Heart left ventricle (tissue), 16 donors: ENCODE measurements at regions not wholly inside any gene's neighbourhood (a gene's known extent, or its start where the extent isn't known, plus 50 kb on each side); places are given as distances from the start of the nearest gene placed in this dataset.

Experiments used
- ATAC-seq, 4 donors: fragments of 200-7000 bp; cut with Tn5 transposase; one replicate each; pipeline ENCODE4 v1.9.1; 2020 to 2022; ENCODE audit warnings: moderate library complexity in 4 of 4, mild to moderate bottlenecking in 3 of 4, moderate number of reproducible peaks in 1 of 4
- DNase-seq, 5 donors: peaks; one replicate each; pipeline ENCODE4 v3.0.0-alpha.2; 2020
- H3K27ac ChIP-seq, 12 donors: fragments of 200-600 bp; sonication (generic) in 4 of 12; one replicate each; pipeline versions ENCODE4 v1.5.0 to v1.8.0; 2016 to 2022; ENCODE audit warnings: mild to moderate bottlenecking in 2 of 12
- H3K27me3 ChIP-seq, 9 donors: fragments of 200-600 bp; sonication (generic) in 2 of 9; one replicate each; pipeline versions ENCODE4 v1.5.1 to v1.8.0; 2016 to 2022; ENCODE audit warnings: mild to moderate bottlenecking in 3 of 9
- H3K36me3 ChIP-seq, 9 donors: fragments of 200-600 bp; sonication (generic) in 2 of 9; one replicate each; pipeline versions ENCODE4 v1.5.0 to v1.8.0; 2018 to 2022; ENCODE audit warnings: mild to moderate bottlenecking in 2 of 9
- H3K4me1 ChIP-seq, 12 donors: fragments of 200-600 bp; sonication (generic) in 4 of 12; one replicate each; pipeline versions ENCODE4 v1.5.0 to v1.8.0; 2016 to 2022; ENCODE audit warnings: mild to moderate bottlenecking in 3 of 12
- H3K4me3 ChIP-seq, 12 donors: fragments of 200-600 bp; sonication (generic) in 4 of 12; one replicate each; pipeline versions ENCODE4 v1.5.0 to v1.8.0; 2017 to 2022; ENCODE audit warnings: mild to moderate bottlenecking in 9 of 12, moderate library complexity in 4 of 12
- H3K9me3 ChIP-seq, 12 donors: fragments of 200-600 bp; sonication (generic) in 4 of 12; one replicate each; pipeline versions ENCODE4 v1.5.0 to v1.8.0; 2016 to 2022; ENCODE audit warnings: mild to moderate bottlenecking in 1 of 12
- CTCF ChIP-seq, 12 donors: fragments of 200-600 bp; sonication (generic) in 4 of 12; IDR thresholded peaks; one replicate each; pipeline versions ENCODE4 v1.5.0 to v1.8.0; 2018 to 2022; ENCODE audit warnings: antibody characterized with exemption in 12 of 12, mild to moderate bottlenecking in 5 of 12
- POLR2A ChIP-seq, 2 donors: fragments of 450-650 bp; IDR thresholded peaks; one replicate each; pipeline ENCODE4 v1.6.1; 2017; ENCODE audit warnings: antibody characterized with exemption in 2 of 2, mild to moderate bottlenecking in 2 of 2, moderate library complexity in 2 of 2
- WGBS, 4 donors: extraction: QIAGEN DNeasy Blood & Tissue Kit in 2 of 4; methylation state at CpG; one replicate each; pipeline versions ENCODE4 v1.1.5 to v1.1.7; 2013 to 2018; 5-methylcytosine and 5-hydroxymethylcytosine counted together
- intact Hi-C, 10 donors: fragments of 100-400 bp; cut with DNase I; formaldehyde crosslinking; loops; one replicate each; pipeline versions ENCODE4 v1.11.1 to v1.14.2; 2022
- donor health status: ischemic (EF 13 %, LVEDD 7.1; RV severe dilation, severe dysfunction).
- donor health status: healthy with polysubstance abuse.
- donor health status: DM: no; HTN: yes; CAD: no.
- donor health status: DM: no; HTN: no; CAD: no.
- donor health status: ischemic (EF 25% LVEDD 6.9; RV normal size, moderate dysfunction).
- donor health status: ischemic (EF 25% LVEDD 5.7; RV mildly dilated, moderate dysfunction).
- donor health status: healthy.
- donor health status: DM: yes; HTN: yes; CAD: no.
- donor health status: ischemic (EF 35%, LVEDD 5.7; RV mildly dilated, moderate dysfunction).
- donor health status: nonischemic (EF 11% LVEDD 7.7; RV severe dilation, severe dysfunction).
- donor health status: DM: yes; HTN: yes; CAD: no.
- donor health status: PGD.
- donor health status: ischemic (EF 29% LVEDD 5.4; RV normal size, mild dysfunction).
- donor health status: nonischemic (EF 23%, LVEDD 6.1; RV moderate dilation, normal function).

GRCh38 chr18:43596105-43596712, 318.9 kb upstream of the SYT4 start:
- H3K27ac ChIP-seq, result no peak overlapping the region
- 59 to 67% (median 64%) methylated on average over 3 of the region's 3 CpGs for WGBS, 4 donors
- H3K27me3 ChIP-seq, result no peaks in the 10 kb centered on the region
- no peaks in the 10 kb centered on the region for H3K4me1 ChIP-seq
- H3K36me3 ChIP-seq, result no peaks in the 10 kb centered on the region
- no peak for DNase-seq
- no peak overlapping the region for H3K4me3 ChIP-seq
- intact Hi-C loops, result no loop called here
- TF ChIP-seq CTCF (IDR thresholded peaks at IDR 0.05) (peak; percentile 21 to 56 (median 36)), POLR2A (IDR thresholded peaks at IDR 0.05) (no peak)
- peak in 1 of 4 donors; percentile 59 for ATAC-seq
- no peaks in the 10 kb centered on the region for H3K9me3 ChIP-seq

GRCh38 chr18:43601432-43601831, 324.1 kb upstream of the SYT4 start:
- DNase-seq (no peak), ATAC-seq (no peak)
- no peak overlapping the region for H3K4me3 ChIP-seq
- no peaks in the 10 kb centered on the region for H3K27me3 ChIP-seq
- intact Hi-C loops, result no loop called here
- 64 to 75% (median 68%) methylated on average over 3 of the region's 3 CpGs for WGBS, 4 donors
- no peaks in the 10 kb centered on the region for H3K4me1 ChIP-seq
- no peak overlapping the region for H3K27ac ChIP-seq
- no peaks in the 10 kb centered on the region for H3K36me3 ChIP-seq
- TF ChIP-seq CTCF (IDR thresholded peaks at IDR 0.05) (no peak), POLR2A (IDR thresholded peaks at IDR 0.05) (no peak)
- H3K9me3 ChIP-seq, result peaks cover 0 to 21% (median 15%) of the 10 kb centered on the region in 12 donors

DNA sequence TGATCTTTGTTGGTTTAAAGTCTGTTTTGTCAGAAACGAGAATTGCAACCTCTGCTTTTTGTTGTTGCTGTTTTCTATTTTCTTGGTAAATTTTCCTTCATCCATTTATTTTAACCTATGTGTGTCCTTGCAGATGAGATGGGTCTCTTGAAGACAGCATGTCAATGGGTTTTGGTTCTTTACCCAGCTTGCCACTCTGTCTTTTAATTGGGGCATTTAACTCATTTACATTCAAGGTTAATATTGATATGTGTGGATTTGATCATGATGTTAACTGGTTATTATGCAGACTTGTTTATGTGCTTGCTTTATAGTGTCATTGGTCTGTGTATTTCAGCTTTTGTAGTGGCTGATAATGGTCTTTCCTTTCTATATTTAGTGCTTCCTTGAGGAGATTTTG, 327.9 kb upstream of the SYT4 start:
- peaks cover 0 to 26% (median 15%) of the 10 kb centered on the region in 12 donors for H3K9me3 ChIP-seq
- H3K27ac ChIP-seq, result no peak overlapping the region
- 67 to 78% (median 72%) methylated on average over 1 of the region's 1 CpG for WGBS, 4 donors
- intact Hi-C loops, result no loop called here
- H3K4me1 ChIP-seq, result no peaks in the 10 kb centered on the region
- H3K4me3 ChIP-seq, result no peak overlapping the region
- DNase-seq (no peak), ATAC-seq (no peak)
- no peaks in the 10 kb centered on the region for H3K36me3 ChIP-seq
- no peaks in the 10 kb centered on the region for H3K27me3 ChIP-seq
- TF ChIP-seq POLR2A (IDR thresholded peaks at IDR 0.05), result no peak
- no peak for TF ChIP-seq CTCF (IDR thresholded peaks at IDR 0.05)

GRCh38 chr18:43606795-43607194, 329.5 kb upstream of the SYT4 start:
- Histone ChIP-seq H3K4me1 (no peaks in the 10 kb centered on the region), H3K4me3 (no peak overlapping the region), H3K36me3 (no peaks in the 10 kb centered on the region), H3K27me3 (no peaks in the 10 kb centered on the region), H3K27ac (no peak overlapping the region), H3K9me3 (peaks cover 0 to 26% (median 15%) of the 10 kb centered on the region in 12 donors)
- ATAC-seq, result no peak
- no peak for TF ChIP-seq POLR2A (IDR thresholded peaks at IDR 0.05)
- TF ChIP-seq CTCF (IDR thresholded peaks at IDR 0.05), result no peak
- intact Hi-C loops, result no loop called here
- DNase-seq, result peak in 1 of 5 donors; percentile 7
- WGBS, 4 donors, result 55 to 79% (median 70%) methylated on average over 5 of the region's 5 CpGs
